Peyer's patch (tissue), 4 donors: ENCODE measurements at regions not wholly inside any gene's neighbourhood (a gene's known extent, or its start where the extent isn't known, plus 50 kb on each side); places are given as distances from the start of the nearest gene placed in this dataset.

Experiments used
- POLR2A ChIP-seq, 2 donors: fragments of 450-650 bp; IDR thresholded peaks; one replicate each; pipeline ENCODE4 v1.5.1; 2017; ENCODE audit warnings: antibody characterized with exemption in 2 of 2, mild to moderate bottlenecking in 2 of 2, moderate library complexity in 2 of 2
- TF ChIP-seq, protein P1 (sequence below), 6 experiments: fragments of 450-650 bp in 4 of 6; fragments of 200-600 bp in 2 of 6; sonication (generic) in 1 of 6; IDR thresholded peaks; one replicate each; pipeline ENCODE4 v1.5.1; 2017 to 2019; ENCODE audit warnings: antibody characterized with exemption in 6 of 6, mild to moderate bottlenecking in 3 of 6, moderate library complexity in 1 of 6

DNA sequence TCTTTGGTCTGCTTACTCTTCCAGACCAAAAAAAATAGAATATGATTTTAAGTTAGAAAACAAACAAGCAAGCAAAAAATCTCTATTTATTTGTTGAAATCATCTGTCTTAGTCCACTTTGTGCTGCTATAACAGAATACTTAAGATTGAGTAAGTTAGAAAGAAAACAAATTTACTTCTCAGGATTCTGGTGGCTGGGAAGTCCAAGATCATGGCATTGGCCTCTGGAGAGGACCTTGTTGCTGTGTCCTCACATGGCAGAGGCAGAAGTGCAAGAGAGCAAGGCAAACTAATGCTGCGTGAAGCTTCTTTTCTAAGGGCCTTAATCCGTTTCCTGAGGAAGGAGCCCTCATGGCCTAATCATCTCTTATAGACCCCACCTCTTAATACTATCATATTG, 156.2 kb downstream of the SPP2 start:
- TF ChIP-seq, protein P1, sequence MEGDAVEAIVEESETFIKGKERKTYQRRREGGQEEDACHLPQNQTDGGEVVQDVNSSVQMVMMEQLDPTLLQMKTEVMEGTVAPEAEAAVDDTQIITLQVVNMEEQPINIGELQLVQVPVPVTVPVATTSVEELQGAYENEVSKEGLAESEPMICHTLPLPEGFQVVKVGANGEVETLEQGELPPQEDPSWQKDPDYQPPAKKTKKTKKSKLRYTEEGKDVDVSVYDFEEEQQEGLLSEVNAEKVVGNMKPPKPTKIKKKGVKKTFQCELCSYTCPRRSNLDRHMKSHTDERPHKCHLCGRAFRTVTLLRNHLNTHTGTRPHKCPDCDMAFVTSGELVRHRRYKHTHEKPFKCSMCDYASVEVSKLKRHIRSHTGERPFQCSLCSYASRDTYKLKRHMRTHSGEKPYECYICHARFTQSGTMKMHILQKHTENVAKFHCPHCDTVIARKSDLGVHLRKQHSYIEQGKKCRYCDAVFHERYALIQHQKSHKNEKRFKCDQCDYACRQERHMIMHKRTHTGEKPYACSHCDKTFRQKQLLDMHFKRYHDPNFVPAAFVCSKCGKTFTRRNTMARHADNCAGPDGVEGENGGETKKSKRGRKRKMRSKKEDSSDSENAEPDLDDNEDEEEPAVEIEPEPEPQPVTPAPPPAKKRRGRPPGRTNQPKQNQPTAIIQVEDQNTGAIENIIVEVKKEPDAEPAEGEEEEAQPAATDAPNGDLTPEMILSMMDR (IDR thresholded peaks at IDR 0.05) = no peak
- TF ChIP-seq POLR2A (IDR thresholded peaks at IDR 0.05) = no peak
